ENCODE measurements at regions not wholly inside any gene's neighbourhood (a gene's known extent, or its start where the extent isn't known, plus 50 kb on each side); places are given as distances from the start of the nearest gene placed in this dataset.

DNA sequence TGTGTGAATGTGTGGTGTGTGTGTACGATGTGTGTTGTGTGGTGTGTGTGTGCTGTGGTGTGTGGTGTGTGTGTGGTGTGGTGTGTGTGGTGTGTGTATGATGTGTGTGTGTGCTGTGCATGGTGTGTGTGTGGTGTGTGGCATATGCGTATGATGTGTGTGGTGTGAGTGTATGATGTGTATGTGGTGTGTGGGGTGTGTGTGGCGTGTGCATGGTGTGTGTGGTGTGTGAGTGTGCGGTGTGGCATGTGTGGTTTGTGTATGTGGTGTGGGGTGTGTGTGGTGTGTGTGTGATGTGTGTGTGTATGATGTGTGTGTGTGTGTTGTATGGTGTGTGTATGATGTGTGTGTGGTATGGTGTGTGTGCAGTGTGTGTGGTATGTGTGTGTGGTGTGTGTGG lies 50.5 kb upstream of the MPHOSPH6 start:
- no peak for FAIRE-seq
- intact Hi-C loops (cut with micrococcal nuclease; ENCODE audit: unreplicated experiment) = no loop called here

More for the DNA sequence above, 50.5 kb upstream of the MPHOSPH6 start:
- no peak overlapping the region for H3K27ac ChIP-seq (ENCODE audit: extremely low read length, insufficient read depth, low read length)
- ATAC-seq (no peak), DNase-seq (ENCODE audit: low spot score) (no peak)
- H2AFZ ChIP-seq (ENCODE audit: low read length) = no peak overlapping the region
- in situ Hi-C loops (cut with HindIII; ENCODE audit: extremely low pct_ligation_motif_present, low pct_unique_long_range_greater_than_20kb) = loop anchor here (10.0 kb wide), 1 partner anchor 276 kb away; no protein-coding TSS in a partner anchor
- H3K36me3 ChIP-seq (replicated peaks in 1 of 2; ENCODE audit: control insufficient read depth in 1 of 2, insufficient read depth in 2 of 2, low read length in 2 of 2) = no peaks in the 10 kb centered on the region
- H3K27me3 ChIP-seq (ENCODE audit: control insufficient read depth in 1 of 2, insufficient read depth in 2 of 2, low read length in 2 of 2) = no peaks in the 10 kb centered on the region
- H3K9me3 ChIP-seq (ENCODE audit: low read length) = no peaks in the 10 kb centered on the region
- H3K4me1 ChIP-seq (ENCODE audit: insufficient read depth, low read length) = no peaks in the 10 kb centered on the region
- CTCF ChIA-PET (ENCODE audit: low intra/inter-chr PET ratio, low total read pairs) = interaction anchor here (1.0 kb wide), 1 partner anchor 10 kb away, joined by 3 read pairs; no protein-coding TSS in a partner anchor
- H3K4me2 ChIP-seq (ENCODE audit: low read depth, low read length) = no peak overlapping the region
- 30% methylated on average over 4 of the region's 4 CpGs for WGBS (ENCODE audit: low lambda C conversion rate)
- BruUV-seq (replicated peaks) = no TSS peak
- no peak overlapping the region for H3K4me3 ChIP-seq (replicated peaks in 1 of 3; ENCODE audit: insufficient read depth in 1 of 3, low read depth in 2 of 3, low read length in 3 of 3)
- H3K79me2 ChIP-seq (ENCODE audit: insufficient read depth, low read length) = no peaks in the 10 kb centered on the region
- H3K9ac ChIP-seq (ENCODE audit: insufficient read depth, low read depth, low read length) = no peak overlapping the region
- no peaks in the 10 kb centered on the region for H4K20me1 ChIP-seq (ENCODE audit: insufficient read depth, low read length)
- no peak for TF ChIP-seq ZNF670 (CRISPR knock-in tag; IDR thresholded peaks at IDR 0.05; ENCODE audit: borderline replicate concordance)
- no peak for TF ChIP-seq RBAK (CRISPR knock-in tag; IDR thresholded peaks at IDR 0.05)
- peak; percentile 64; the same call in 1 of the 2 replicates for TF ChIP-seq HNRNPL (IDR thresholded peaks at IDR 0.05; ENCODE audit: low read depth, low read length)
- TF ChIP-seq PCBP1 (IDR thresholded peaks at IDR 0.05; ENCODE audit: borderline replicate concordance, low read depth, low read length) = no peak
- TF ChIP-seq, protein P1, sequence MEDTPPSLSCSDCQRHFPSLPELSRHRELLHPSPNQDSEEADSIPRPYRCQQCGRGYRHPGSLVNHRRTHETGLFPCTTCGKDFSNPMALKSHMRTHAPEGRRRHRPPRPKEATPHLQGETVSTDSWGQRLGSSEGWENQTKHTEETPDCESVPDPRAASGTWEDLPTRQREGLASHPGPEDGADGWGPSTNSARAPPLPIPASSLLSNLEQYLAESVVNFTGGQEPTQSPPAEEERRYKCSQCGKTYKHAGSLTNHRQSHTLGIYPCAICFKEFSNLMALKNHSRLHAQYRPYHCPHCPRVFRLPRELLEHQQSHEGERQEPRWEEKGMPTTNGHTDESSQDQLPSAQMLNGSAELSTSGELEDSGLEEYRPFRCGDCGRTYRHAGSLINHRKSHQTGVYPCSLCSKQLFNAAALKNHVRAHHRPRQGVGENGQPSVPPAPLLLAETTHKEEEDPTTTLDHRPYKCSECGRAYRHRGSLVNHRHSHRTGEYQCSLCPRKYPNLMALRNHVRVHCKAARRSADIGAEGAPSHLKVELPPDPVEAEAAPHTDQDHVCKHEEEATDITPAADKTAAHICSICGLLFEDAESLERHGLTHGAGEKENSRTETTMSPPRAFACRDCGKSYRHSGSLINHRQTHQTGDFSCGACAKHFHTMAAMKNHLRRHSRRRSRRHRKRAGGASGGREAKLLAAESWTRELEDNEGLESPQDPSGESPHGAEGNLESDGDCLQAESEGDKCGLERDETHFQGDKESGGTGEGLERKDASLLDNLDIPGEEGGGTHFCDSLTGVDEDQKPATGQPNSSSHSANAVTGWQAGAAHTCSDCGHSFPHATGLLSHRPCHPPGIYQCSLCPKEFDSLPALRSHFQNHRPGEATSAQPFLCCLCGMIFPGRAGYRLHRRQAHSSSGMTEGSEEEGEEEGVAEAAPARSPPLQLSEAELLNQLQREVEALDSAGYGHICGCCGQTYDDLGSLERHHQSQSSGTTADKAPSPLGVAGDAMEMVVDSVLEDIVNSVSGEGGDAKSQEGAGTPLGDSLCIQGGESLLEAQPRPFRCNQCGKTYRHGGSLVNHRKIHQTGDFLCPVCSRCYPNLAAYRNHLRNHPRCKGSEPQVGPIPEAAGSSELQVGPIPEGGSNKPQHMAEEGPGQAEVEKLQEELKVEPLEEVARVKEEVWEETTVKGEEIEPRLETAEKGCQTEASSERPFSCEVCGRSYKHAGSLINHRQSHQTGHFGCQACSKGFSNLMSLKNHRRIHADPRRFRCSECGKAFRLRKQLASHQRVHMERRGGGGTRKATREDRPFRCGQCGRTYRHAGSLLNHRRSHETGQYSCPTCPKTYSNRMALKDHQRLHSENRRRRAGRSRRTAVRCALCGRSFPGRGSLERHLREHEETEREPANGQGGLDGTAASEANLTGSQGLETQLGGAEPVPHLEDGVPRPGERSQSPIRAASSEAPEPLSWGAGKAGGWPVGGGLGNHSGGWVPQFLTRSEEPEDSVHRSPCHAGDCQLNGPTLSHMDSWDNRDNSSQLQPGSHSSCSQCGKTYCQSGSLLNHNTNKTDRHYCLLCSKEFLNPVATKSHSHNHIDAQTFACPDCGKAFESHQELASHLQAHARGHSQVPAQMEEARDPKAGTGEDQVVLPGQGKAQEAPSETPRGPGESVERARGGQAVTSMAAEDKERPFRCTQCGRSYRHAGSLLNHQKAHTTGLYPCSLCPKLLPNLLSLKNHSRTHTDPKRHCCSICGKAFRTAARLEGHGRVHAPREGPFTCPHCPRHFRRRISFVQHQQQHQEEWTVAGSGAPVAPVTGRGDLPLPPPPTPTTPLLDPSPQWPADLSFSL (CRISPR knock-in tag; IDR thresholded peaks at IDR 0.05) = peak; percentile 85
- TF ChIP-seq ZNF317 (CRISPR knock-in tag; IDR thresholded peaks at IDR 0.05) = no peak
- TF ChIP-seq ZNF33A (CRISPR knock-in tag; IDR thresholded peaks at IDR 0.05; ENCODE audit: borderline replicate concordance) = no peak
- no peak for TF ChIP-seq ZNF124 (CRISPR knock-in tag; IDR thresholded peaks at IDR 0.05)
- POLR2A ChIA-PET = no interaction called here
